ENCODE measurements at regions not wholly inside any gene's neighbourhood (a gene's known extent, or its start where the extent isn't known, plus 50 kb on each side); places are given as distances from the start of the nearest gene placed in this dataset.
"Not testable (repeated sequence)": the region's sequence is repeated elsewhere in the genome, so short reads cannot be mapped to it uniquely, and the experiment has no call there.

GRCh38 chr5:129163810-129164378 lies 69.3 kb downstream of the ISOC1 start:
- no peak for DNase-seq (ENCODE audit: low spot score)

DNA sequence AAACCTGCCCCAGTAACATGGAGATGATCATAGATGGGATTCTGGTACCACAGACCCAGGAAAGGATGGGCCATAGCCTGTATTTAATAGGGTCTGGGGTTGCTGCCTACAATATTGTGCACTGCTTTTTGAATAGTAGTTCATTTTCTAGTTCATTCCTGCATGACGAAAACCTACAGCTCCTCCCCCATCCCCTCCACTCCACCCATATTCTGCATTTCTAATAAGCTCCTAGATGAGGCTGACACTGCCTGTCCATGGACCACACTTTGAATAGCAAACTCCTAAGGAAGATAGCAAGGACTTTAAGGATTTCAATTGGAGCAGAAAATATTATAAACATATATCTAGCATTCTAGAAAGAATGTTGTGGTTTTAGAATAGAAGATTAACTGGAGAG lies 75.5 kb downstream of the ISOC1 start:
- DNase-seq (ENCODE audit: low spot score): no peak

GRCh38 chr5:129171194-129171944 lies 76.8 kb downstream of the ISOC1 start:
- DNase-seq (ENCODE audit: low spot score): no peak

- DNase-seq (ENCODE audit: low spot score): peak; percentile 48
These were observed 78.0 kb downstream of the ISOC1 start for GRCh38 chr5:129172580-129172979.

DNA sequence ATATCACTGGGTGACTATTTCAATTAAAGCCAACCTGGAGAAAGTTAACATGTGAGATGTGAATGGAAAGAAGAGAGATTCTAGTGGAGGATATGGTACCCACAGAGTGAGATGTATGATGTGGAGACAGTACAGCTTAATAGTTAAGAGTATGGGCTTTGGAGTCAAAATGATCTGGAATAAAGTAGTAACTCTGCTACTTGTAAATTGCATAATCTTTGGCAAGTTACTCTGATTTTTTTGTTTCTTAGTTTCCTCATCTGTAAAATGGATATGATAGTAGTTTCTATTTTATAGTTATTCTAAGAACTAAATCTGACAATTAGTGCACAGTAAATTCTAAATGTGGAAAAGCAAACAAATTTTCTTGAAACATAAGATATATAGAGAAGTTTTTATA lies 79.2 kb downstream of the ISOC1 start:
- no peak for DNase-seq (ENCODE audit: low spot score)

GRCh38 chr5:129174480-129174879 lies 79.9 kb downstream of the ISOC1 start:
- DNase-seq (ENCODE audit: low spot score): no peak

DNA sequence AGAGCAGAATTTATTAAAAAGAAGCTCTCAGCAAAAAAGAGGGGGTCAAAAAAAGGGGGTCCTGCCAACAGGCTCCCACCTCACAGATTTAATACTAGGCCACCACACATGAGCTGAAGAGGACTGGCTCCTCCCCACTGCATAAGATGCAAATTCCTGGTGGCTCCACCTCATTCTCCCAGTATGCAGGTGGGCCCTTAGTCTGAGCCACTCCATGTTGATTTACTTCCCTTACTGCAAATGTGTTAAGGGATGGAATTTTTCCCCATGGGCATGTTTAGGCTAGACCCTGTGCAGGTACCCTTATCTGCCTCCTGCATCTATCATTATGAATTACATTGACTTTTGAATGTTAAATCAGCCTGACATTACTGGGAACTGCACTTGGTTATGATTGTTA lies 82.9 kb downstream of the ISOC1 start:
- DNase-seq (ENCODE audit: low spot score): no peak

GRCh38 chr5:129199308-129199707 lies 104.8 kb downstream of the ISOC1 start:
- DNase-seq (ENCODE audit: low spot score): no peak

DNA sequence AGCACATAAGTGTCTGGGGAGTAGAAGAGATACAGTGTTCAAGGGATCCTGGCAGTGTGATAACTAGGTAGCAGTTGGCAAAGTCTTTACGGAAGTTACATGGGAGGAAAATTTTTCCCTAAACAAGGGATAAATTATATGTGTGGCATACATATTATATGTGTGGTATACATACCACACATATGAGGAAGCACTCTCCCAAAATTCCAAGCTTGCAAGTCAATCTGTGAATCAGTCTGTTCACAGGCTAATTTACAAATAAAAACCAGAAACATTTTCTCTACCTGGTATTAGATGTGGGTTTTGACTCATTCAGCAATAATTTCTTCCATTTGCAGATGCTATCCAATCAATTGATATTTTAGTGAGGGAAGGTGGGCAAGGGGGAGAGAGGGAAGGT lies 110.0 kb downstream of the ISOC1 start:
- no peak for DNase-seq (ENCODE audit: low spot score)

GRCh38 chr5:129216001-129216400 lies 121.5 kb downstream of the ISOC1 start:
- DNase-seq (ENCODE audit: low spot score): no peak

DNA sequence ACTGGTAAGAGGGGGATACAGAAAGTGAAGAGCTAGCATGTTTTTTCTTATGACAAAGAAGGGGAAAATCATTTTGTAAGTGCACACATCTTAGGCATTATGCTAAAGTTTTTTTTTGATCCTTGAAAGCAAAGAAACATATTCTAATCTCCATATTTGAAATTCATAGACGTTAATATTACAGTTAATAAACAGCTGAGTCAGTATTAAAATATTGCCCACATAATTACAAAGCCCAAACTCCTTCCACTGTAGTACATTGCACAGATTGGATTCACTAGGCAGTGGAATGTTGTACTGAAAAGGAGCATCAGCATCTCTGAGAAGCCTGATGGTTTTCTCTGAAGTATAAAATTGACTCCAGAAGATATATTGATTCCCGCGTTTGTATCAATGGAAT lies 122.6 kb downstream of the ISOC1 start:
- DNase-seq (ENCODE audit: low spot score): no peak

GRCh38 chr5:129223178-129223577 lies 128.6 kb downstream of the ISOC1 start:
- DNase-seq (ENCODE audit: low spot score): no peak

- DNase-seq (ENCODE audit: low spot score): no peak
These were observed 134.0 kb downstream of the ISOC1 start for GRCh38 chr5:129228577-129228976.

GRCh38 chr5:129241755-129242154 lies 147.2 kb downstream of the ISOC1 start:
- no peak for DNase-seq (ENCODE audit: low spot score)

DNA sequence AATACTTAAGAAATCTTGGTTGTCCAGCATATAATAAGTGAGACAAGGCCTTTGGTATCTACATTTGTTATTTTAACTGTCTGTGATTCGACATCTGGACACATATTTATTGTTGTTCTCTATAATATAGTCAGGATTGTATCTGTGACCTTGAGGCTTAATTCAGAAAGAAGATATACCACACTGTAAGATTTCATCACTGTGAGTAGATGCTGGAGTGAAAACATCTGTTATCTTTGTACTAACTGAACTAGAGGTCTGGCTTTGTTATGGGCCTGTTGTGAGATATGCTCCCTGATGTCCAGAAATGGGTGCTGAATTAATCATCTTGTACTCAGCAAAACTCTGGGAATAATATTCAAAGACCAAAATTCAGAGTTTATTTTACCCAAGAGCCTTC lies 148.5 kb downstream of the ISOC1 start:
- no peak for DNase-seq (ENCODE audit: low spot score)

DNA sequence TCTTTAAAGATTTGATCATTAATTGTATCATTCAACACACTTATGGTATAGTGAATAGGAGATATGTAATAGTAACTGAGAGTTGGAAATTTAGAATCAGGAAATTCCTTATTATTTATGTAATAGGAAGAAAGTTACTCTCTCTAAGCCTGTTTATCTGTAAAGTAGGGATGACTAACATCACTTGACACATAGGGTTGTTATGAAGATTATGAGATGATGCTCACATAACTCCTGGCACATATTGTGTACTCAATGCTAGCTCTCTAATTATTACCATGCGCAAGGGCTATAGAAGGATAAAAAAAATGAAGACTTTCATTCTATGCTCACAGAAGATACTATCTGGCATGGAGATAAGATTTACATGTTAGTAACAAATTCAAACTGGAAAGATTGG lies 149.9 kb downstream of the ISOC1 start:
- no peak for DNase-seq (ENCODE audit: low spot score)

GRCh38 chr5:129245489-129245888 lies 150.9 kb downstream of the ISOC1 start:
- DNase-seq (ENCODE audit: low spot score): peak; percentile 91

DNA sequence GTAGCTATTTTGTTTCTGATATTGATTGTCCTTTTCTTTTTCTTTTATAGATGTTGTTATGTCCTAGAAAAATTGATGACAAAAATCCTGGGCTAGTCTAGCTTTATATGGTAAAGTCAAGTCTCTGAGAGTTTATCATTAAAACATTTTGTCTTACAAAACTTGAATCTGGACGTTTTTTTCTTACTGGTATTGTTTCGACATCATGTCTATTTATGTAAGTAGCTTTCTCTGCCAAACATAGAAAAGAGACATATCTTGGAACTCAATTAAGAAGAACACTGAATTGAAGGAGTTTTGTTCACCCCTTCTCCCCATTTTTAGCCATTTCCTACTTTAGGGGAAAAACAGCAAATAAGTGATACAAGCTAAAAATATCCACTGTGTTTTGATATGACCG lies 151.5 kb downstream of the ISOC1 start:
- no peak for DNase-seq (ENCODE audit: low spot score)

GRCh38 chr5:129249886-129250285 lies 155.3 kb downstream of the ISOC1 start:
- no peak for DNase-seq (ENCODE audit: low spot score)

- DNase-seq (ENCODE audit: low spot score): peak; percentile 30
These were observed 176.8 kb downstream of the ISOC1 start for GRCh38 chr5:129271308-129271707.

DNA sequence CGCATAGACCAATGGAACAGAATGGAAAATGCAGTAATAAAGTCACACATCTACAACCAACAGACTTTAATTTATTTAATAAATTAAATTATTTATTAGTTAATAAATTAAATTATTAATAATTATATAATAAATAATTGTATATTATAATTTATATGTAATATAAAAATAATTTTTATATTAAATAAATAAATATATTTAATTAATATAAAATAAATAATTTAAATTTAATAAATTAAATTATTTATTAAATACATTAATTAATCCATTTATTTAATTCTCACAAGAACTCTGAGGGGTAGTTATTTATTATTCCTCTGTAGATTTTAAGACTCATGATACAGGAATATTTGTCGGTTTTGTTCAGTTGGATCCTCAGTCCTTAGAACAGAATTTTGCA lies 176.1 kb upstream of the ADAMTS19 start:
- DNase-seq (ENCODE audit: low spot score): no peak

GRCh38 chr5:129294216-129294615 lies 165.9 kb upstream of the ADAMTS19 start:
- not testable (repeated sequence) for DNase-seq (ENCODE audit: low spot score)

DNA sequence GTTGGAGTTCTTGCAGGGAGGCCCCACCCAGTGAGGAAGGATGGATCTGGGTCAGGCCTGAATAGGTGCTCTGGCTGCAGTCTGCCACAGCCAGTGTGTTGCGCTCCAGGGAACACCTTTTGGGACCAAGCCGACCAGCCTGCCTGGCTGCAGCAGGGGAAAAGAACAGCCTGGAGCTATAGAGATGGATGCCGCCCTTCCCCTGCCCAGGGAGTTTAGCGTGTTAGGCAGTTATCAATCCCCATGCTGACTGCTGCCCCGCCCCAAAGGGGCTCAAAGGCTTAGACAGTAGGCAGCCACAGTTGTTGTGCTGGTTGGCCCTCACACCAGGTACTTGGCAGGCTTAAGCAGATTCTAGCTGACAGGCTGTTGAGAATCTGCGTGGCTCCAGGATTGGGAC lies 153.4 kb upstream of the ADAMTS19 start:
- DNase-seq (ENCODE audit: low spot score): no peak

GRCh38 chr5:129322968-129323367 lies 137.1 kb upstream of the ADAMTS19 start:
- no peak for DNase-seq (ENCODE audit: low spot score)

Data from putamen (tissue), 1 donor.